Adrenal gland (tissue), 9 donors: ENCODE measurements at regions not wholly inside any gene's neighbourhood (a gene's known extent, or its start where the extent isn't known, plus 50 kb on each side); places are given as distances from the start of the nearest gene placed in this dataset.

Source experiments
- DNase-seq, 7 donors: peaks; one replicate each; pipeline ENCODE4 v3.0.0-alpha.2; 2019 to 2020
- H3K27ac ChIP-seq, 5 donors: fragments of 200-600 bp; sonication (generic) in 4 of 5; 1 replicate in 3 of 5; 2 replicates in 2 of 5; pipeline versions ENCODE4 v1.5.1 to v1.8.0; 2016 to 2020; ENCODE audit warnings: mild to moderate bottlenecking in 1 of 5
- H3K27me3 ChIP-seq: fragments of 200-600 bp; 2 replicates; pipeline ENCODE4 v1.8.0; 2021
- H3K36me3 ChIP-seq, 2 donors: fragments of 200-600 bp; replicated peaks in 1 of 2; 1 replicate in 1 of 2; 2 replicates in 1 of 2; pipeline versions ENCODE4 v1.5.1 to v1.8.0; 2018 to 2022
- H3K4me1 ChIP-seq, 2 donors: fragments of 200-600 bp; replicated peaks in 1 of 2; 1 replicate in 1 of 2; 2 replicates in 1 of 2; pipeline versions ENCODE4 v1.5.1 to v1.8.0; 2018 to 2021
- H3K4me3 ChIP-seq, 4 donors: fragments of 200-600 bp; sonication (generic) in 3 of 4; one replicate each; pipeline ENCODE4 v1.5.1; 2016 to 2018
- H3K9me3 ChIP-seq, 3 donors: fragments of 200-600 bp; sonication (generic) in 1 of 3; replicated peaks in 1 of 3; 1 replicate in 2 of 3; 2 replicates in 1 of 3; pipeline versions ENCODE4 v1.5.1 to v1.8.0; 2016 to 2021
- POLR2A ChIP-seq, 2 donors: fragments of 450-650 bp; IDR thresholded peaks; one replicate each; pipeline ENCODE4 v1.6.1; 2017; ENCODE audit warnings: antibody characterized with exemption in 2 of 2, mild to moderate bottlenecking in 2 of 2, moderate library complexity in 1 of 2
- WGBS, 4 donors: extraction: QIAGEN DNeasy Blood & Tissue Kit in 2 of 4; methylation state at CpG; one replicate each; pipeline versions ENCODE4 v1.1.5 to v1.1.7; 2013 to 2017; 5-methylcytosine and 5-hydroxymethylcytosine counted together
- intact Hi-C, 2 donors: fragments of 100-400 bp; cut with DNase I; formaldehyde crosslinking; loops; one replicate each; pipeline versions ENCODE4 v1.14.1 to v1.15.0; 2022 to 2023
- TF ChIP-seq, protein P1 (sequence below), 6 experiments: fragments of 450-650 bp in 4 of 6; fragments of 200-600 bp in 2 of 6; sonication (generic) in 1 of 6; IDR thresholded peaks; 1 replicate in 5 of 6; 2 replicates in 1 of 6; pipeline versions ENCODE4 v1.5.1 to v1.8.0; 2016 to 2021; ENCODE audit warnings: antibody characterized with exemption in 6 of 6, mild to moderate bottlenecking in 2 of 6, moderate library complexity in 1 of 6
- donor health status: healthy with polysubstance abuse.
- donor health status: Bipolar disorder and iron deficiency.
- donor health status: DM: yes; HTN: yes; CAD: no.
- donor health status: DM: no; HTN: no; CAD: no.
- donor health status: DM: no; HTN: no; CAD: no.

DNA sequence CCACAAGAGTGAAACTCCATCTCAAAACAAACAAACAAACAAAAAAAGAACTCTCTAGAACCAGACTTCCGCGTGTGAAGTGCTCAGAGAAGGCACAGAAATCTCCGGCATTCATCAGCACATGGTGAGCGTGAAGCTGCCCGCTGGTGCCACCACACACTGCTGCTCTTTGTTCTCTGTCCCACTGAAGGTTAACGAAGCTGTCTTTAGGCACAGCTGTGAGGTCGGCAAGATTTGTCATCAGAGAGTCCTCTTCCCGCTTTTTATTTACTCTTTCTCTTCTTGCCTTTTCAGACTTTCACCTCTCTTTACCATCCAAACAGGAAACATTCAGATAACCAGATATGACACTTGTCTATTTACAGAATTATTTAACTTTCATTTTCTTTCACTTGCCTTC is 115.2 kb upstream of the ARGLU1 start:
- Histone ChIP-seq H3K27ac (no peak overlapping the region), H3K4me3 (no peak overlapping the region), H3K27me3 (no peaks in the 10 kb centered on the region), H3K4me1 (no peaks in the 10 kb centered on the region), H3K36me3 (no peaks in the 10 kb centered on the region), H3K9me3 (no peaks in the 10 kb centered on the region)
- no peak for DNase-seq
- 67 to 78% (median 69%) methylated on average over 8 of the region's 8 CpGs for WGBS, 4 donors
- intact Hi-C loops: no loop called here
- TF ChIP-seq POLR2A (IDR thresholded peaks at IDR 0.05): no peak

DNA sequence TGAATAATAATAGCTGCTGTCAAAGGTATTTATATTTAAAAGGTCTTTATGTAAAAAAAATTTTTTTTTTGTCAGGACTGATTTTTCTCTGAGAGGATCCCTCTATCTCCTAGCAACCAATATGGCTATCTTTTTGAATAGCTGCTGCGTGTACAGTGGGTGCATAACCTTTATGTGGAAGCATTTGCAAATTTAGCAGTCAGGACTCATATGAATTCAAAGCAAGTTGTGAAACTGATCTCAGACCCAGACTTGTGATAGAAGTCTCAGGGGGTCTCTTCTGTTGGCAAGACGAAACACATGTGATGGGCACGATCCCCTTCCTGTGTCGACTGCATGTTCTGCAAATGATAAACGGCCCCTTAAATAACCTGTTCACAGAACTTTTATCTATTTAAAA is 114.1 kb upstream of the ARGLU1 start:
- H3K27me3 ChIP-seq: no peaks in the 10 kb centered on the region
- no peak overlapping the region for H3K27ac ChIP-seq
- H3K36me3 ChIP-seq: no peaks in the 10 kb centered on the region
- WGBS, 4 donors: 41 to 59% (median 46%) methylated on average over 5 of the region's 5 CpGs
- H3K4me1 ChIP-seq: no peaks in the 10 kb centered on the region
- H3K4me3 ChIP-seq: no peak overlapping the region
- no peak for DNase-seq
- intact Hi-C loops: no loop called here
- no peaks in the 10 kb centered on the region for H3K9me3 ChIP-seq
- no peak for TF ChIP-seq POLR2A (IDR thresholded peaks at IDR 0.05)
- TF ChIP-seq, protein P1, sequence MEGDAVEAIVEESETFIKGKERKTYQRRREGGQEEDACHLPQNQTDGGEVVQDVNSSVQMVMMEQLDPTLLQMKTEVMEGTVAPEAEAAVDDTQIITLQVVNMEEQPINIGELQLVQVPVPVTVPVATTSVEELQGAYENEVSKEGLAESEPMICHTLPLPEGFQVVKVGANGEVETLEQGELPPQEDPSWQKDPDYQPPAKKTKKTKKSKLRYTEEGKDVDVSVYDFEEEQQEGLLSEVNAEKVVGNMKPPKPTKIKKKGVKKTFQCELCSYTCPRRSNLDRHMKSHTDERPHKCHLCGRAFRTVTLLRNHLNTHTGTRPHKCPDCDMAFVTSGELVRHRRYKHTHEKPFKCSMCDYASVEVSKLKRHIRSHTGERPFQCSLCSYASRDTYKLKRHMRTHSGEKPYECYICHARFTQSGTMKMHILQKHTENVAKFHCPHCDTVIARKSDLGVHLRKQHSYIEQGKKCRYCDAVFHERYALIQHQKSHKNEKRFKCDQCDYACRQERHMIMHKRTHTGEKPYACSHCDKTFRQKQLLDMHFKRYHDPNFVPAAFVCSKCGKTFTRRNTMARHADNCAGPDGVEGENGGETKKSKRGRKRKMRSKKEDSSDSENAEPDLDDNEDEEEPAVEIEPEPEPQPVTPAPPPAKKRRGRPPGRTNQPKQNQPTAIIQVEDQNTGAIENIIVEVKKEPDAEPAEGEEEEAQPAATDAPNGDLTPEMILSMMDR (IDR thresholded peaks at IDR 0.05): no peak

DNA sequence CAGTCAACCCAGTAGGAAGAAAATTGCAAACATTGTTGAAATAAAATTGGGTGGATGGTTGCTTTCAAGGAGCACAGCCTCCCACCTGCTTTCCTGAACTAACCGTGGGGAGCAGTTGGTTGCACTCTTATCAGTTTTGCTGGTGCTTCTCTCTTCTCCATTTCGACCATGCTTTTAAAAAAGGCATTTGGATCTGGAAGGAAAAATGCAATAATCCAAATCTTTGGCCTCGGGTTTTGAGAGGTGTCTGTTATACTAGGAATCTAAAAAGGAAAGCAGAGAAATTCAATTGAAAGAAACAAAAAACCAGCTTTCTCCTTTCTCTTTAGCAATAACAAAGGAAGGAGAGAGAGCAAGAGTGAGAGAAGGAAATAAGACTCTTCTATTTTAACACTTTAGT is 113.6 kb upstream of the ARGLU1 start:
- Histone ChIP-seq H3K4me1 (no peaks in the 10 kb centered on the region), H3K9me3 (no peaks in the 10 kb centered on the region), H3K27ac (peak overlapping the region in 1 of 5 donors; percentile 21), H3K27me3 (no peaks in the 10 kb centered on the region), H3K36me3 (no peaks in the 10 kb centered on the region), H3K4me3 (no peak overlapping the region)
- 28 to 34% (median 30%) methylated on average over 3 of the region's 3 CpGs for WGBS, 4 donors
- TF ChIP-seq, protein P1 (IDR thresholded peaks at IDR 0.05): no peak
- no peak for TF ChIP-seq POLR2A (IDR thresholded peaks at IDR 0.05)
- no peak for DNase-seq
- intact Hi-C loops: no loop called here

DNA sequence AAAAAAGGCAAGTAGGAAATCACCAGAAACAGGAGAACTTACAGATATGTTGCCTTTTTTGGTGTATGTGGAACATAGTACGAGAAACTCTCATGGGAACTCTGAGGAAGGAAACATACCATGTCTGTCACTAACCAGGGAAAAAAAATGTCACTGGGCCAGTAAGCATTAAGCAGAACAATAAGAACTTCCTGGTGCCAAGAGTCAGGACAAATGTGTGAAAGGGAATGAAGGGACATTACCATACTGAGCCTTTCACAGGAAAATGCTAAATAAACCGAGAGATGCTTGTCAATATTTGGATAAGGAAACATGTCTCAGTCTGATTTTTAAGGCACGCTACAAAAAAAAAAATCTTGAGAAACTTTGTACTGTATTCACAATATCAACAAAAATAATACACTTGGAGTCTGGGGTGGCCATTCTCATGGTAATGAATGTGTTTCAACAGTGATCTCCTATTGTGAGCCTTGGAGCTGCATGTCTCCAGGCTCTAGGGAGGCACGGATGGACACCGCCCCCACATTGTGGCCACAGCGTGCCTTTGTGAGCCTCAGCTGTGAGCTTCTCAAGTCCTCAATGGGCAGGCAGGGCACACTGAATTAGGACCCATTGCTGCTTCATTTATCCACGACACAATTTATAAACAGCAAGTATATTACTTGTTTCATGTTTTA is 113.0 kb upstream of the ARGLU1 start:
- Histone ChIP-seq H3K27me3 (no peaks in the 10 kb centered on the region), H3K36me3 (no peaks in the 10 kb centered on the region), H3K27ac (peak overlapping the region in 1 of 5 donors; percentile 21), H3K9me3 (no peaks in the 10 kb centered on the region), H3K4me3 (no peak overlapping the region), H3K4me1 (no peaks in the 10 kb centered on the region)
- 42 to 53% (median 49%) methylated on average over 7 of the region's 7 CpGs for WGBS, 4 donors
- TF ChIP-seq, protein P1 (IDR thresholded peaks at IDR 0.05): no peak
- no peak for TF ChIP-seq POLR2A (IDR thresholded peaks at IDR 0.05)
- intact Hi-C loops: no loop called here
- no peak for DNase-seq
